BE2C (cell line): ENCODE measurements at regions not wholly inside any gene's neighbourhood (a gene's known extent, or its start where the extent isn't known, plus 50 kb on each side); places are given as distances from the start of the nearest gene placed in this dataset.

ENCODE experiments used
- DNase-seq: peaks from one replicate; pipeline ENCODE4 v3.0.0-alpha.2; 2020
- H3K27me3 ChIP-seq: fragments of 250-450 bp; sonication (Bioruptor Pico); 2 replicates; pipeline ENCODE4 v1.5.1; 2020; ENCODE audit warnings: mild to moderate bottlenecking
- H3K36me3 ChIP-seq: fragments of 250-450 bp; sonication (Bioruptor Pico); 2 replicates; pipeline ENCODE4 v1.5.1; 2020; ENCODE audit warnings: mild to moderate bottlenecking
- H3K4me1 ChIP-seq: fragments of 250-450 bp; sonication (Bioruptor Pico); 2 replicates; pipeline ENCODE4 v1.5.1; 2020
- H3K4me3 ChIP-seq: 2 replicates; pipeline ENCODE4 v1.5.1; 2011; ENCODE audit warnings: low read depth, low read length
- H3K9me3 ChIP-seq: fragments of 250-450 bp; sonication (Bioruptor Pico); 2 replicates; pipeline ENCODE4 v1.5.1; 2020
- TF ChIP-seq, protein P1 (sequence below): IDR thresholded peaks from 2 replicates; pipeline ENCODE4 v1.5.1; 2012; ENCODE audit warnings: mild to moderate bottlenecking, low read depth, low read length

DNA sequence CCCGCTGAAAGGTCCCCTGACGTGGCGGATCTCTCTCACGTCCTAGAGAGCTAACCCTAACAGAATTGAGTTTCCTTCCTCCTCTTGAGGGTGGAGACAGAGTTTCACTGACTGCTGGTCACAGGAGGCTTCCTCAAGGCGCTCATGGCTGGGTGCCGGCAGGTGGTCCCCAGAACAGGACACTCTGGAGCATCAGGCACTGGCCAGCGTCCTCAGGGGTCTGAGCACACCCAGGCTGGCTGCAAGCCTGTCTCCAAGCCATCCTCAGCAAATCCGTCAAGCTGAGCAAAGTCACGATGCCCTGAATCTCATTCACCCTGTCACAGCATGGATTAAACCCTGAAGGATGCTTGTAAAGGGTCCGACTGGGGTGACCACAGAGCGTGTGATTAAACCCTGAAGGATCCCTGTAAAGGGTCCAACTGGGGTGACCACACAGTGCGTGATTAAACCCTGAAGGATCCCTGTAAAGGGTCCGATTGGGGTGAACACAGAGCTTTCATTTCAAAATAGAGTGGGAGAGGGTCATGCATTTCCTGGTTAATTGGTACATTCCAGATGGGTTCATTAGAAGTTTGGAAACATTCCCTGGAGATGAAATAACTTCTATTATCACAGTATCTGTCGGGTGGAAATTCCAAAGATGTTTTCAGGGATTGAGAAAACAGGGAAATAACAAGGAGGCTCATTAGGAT is 473.0 kb downstream of the BRD1 start:
- Histone ChIP-seq H3K4me3 (no peak overlapping the region), H3K9me3 (no peaks in the 10 kb centered on the region), H3K27me3 (no peaks in the 10 kb centered on the region), H3K36me3 (no peaks in the 10 kb centered on the region), H3K4me1 (no peaks in the 10 kb centered on the region)
- DNase-seq = no peak
- TF ChIP-seq, protein P1, sequence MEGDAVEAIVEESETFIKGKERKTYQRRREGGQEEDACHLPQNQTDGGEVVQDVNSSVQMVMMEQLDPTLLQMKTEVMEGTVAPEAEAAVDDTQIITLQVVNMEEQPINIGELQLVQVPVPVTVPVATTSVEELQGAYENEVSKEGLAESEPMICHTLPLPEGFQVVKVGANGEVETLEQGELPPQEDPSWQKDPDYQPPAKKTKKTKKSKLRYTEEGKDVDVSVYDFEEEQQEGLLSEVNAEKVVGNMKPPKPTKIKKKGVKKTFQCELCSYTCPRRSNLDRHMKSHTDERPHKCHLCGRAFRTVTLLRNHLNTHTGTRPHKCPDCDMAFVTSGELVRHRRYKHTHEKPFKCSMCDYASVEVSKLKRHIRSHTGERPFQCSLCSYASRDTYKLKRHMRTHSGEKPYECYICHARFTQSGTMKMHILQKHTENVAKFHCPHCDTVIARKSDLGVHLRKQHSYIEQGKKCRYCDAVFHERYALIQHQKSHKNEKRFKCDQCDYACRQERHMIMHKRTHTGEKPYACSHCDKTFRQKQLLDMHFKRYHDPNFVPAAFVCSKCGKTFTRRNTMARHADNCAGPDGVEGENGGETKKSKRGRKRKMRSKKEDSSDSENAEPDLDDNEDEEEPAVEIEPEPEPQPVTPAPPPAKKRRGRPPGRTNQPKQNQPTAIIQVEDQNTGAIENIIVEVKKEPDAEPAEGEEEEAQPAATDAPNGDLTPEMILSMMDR = no peak

DNA sequence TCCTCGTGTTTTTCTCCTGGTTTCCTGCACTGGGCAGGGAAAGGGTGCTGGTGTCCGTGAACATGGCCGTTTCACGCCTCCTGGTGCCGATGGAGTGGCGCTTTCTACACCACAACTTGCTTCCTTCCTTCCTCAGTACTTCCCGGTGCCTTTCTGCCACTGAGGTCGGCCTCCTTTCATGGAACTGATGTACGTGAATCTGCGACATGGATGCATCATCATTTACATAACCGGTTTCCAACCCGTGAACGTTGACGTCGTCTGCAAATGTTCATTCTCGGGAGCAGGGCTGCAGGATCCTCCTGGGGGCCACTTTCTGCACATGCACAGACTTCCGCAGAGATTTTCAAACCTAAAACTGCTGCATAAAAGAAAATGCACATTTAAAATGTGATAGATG is 474.4 kb downstream of the BRD1 start:
- no peak overlapping the region for H3K4me3 ChIP-seq
- TF ChIP-seq, protein P1 = no peak
- H3K36me3 ChIP-seq = no peaks in the 10 kb centered on the region
- DNase-seq = no peak
- H3K9me3 ChIP-seq = no peaks in the 10 kb centered on the region
- no peaks in the 10 kb centered on the region for H3K27me3 ChIP-seq
- no peaks in the 10 kb centered on the region for H3K4me1 ChIP-seq

DNA sequence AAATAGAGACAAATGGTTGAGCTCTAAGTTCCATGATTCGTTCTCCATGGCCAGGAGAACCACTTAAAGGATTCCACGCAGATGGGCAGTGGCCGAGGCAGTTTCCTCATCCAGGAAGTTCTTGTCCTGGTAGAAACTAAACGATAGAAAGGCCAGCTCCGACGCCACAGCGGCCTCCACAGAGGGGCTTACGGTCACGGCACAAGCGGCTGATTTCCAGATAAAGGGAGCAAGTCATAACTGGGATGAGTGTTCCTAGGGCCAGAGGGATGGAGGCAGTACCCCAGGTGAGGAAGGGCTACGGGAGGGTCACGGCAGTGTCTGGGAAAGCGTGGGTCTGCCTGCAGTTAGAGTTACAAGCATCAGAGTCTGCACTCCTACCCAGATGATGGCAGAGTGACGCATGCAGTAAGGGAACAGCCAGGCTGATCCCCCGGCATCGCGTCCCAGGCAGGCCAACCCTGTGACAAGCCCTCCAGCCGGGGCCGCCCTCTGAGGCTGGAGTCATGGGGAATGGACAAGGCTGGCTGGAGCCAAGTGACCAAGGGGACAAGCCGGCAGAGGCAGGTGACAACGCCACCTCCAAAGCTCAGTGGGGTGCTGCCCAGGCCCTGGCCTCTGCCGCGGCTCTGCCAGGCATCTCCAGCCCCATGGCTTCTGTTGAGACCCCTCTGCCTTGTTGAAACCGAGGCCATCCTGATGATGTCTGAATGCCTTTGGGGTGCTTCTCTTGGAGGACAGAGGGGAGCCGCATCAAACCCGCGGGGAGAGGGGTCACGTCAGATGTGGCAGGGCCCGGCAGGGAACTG is 475.1 kb downstream of the BRD1 start:
- H3K36me3 ChIP-seq = no peaks in the 10 kb centered on the region
- no peak overlapping the region for H3K4me3 ChIP-seq
- H3K9me3 ChIP-seq = no peaks in the 10 kb centered on the region
- H3K27me3 ChIP-seq = no peaks in the 10 kb centered on the region
- TF ChIP-seq, protein P1 = no peak
- H3K4me1 ChIP-seq = no peaks in the 10 kb centered on the region
- no peak for DNase-seq

GRCh38 chr22:49351761-49352227 is 475.9 kb downstream of the BRD1 start:
- Histone ChIP-seq H3K9me3 (no peaks in the 10 kb centered on the region), H3K36me3 (no peaks in the 10 kb centered on the region), H3K4me1 (no peaks in the 10 kb centered on the region), H3K27me3 (no peaks in the 10 kb centered on the region), H3K4me3 (no peak overlapping the region)
- DNase-seq = no peak
- TF ChIP-seq, protein P1 = no peak

GRCh38 chr22:49350441-49351121 is 477.1 kb downstream of the BRD1 start:
- Histone ChIP-seq H3K36me3 (no peaks in the 10 kb centered on the region), H3K27me3 (no peaks in the 10 kb centered on the region), H3K4me3 (no peak overlapping the region), H3K9me3 (no peaks in the 10 kb centered on the region), H3K4me1 (no peaks in the 10 kb centered on the region)
- no peak for DNase-seq
- TF ChIP-seq, protein P1 = no peak
